H1 (cell line): ENCODE measurements at regions not wholly inside any gene's neighbourhood (a gene's known extent, or its start where the extent isn't known, plus 50 kb on each side); places are given as distances from the start of the nearest gene placed in this dataset.

Experiments used
- TEAD4 ChIP-seq: IDR thresholded peaks from 2 replicates; pipeline ENCODE4 v1.6.1; 2012; ENCODE audit warnings: low read depth, low read length, inconsistent platforms, mixed read lengths
- TF ChIP-seq, protein P1 (sequence below): fragments of 300-600 bp; sonication (generic); IDR thresholded peaks from 2 replicates; pipeline ENCODE4 v1.7.1; 2012; ENCODE audit warnings: low read length, moderate library complexity, mild to moderate bottlenecking, inconsistent platforms; ENCODE audit not compliant: insufficient replicate concordance

DNA sequence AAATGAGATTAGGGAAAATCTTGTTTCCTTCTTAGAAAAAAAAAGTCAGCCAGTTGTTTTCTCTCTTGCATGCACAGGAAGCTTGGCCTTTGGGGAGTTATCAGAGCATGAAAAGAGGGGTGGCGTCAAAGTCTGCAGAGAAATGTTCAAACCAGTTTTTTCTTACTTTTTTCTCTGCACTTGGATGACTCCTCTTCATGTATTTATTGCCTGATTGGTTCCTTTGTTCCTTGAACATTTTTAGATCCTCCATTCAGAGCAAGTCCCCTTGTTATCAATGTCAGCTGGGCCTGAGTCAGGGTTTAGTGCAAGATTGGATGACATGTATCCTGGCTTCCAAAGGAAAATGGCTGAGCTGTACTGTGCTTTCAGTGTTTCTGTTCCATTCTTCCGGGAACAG lies 392.6 kb upstream of the BRINP1 start (continued):
- TF ChIP-seq, protein P1, sequence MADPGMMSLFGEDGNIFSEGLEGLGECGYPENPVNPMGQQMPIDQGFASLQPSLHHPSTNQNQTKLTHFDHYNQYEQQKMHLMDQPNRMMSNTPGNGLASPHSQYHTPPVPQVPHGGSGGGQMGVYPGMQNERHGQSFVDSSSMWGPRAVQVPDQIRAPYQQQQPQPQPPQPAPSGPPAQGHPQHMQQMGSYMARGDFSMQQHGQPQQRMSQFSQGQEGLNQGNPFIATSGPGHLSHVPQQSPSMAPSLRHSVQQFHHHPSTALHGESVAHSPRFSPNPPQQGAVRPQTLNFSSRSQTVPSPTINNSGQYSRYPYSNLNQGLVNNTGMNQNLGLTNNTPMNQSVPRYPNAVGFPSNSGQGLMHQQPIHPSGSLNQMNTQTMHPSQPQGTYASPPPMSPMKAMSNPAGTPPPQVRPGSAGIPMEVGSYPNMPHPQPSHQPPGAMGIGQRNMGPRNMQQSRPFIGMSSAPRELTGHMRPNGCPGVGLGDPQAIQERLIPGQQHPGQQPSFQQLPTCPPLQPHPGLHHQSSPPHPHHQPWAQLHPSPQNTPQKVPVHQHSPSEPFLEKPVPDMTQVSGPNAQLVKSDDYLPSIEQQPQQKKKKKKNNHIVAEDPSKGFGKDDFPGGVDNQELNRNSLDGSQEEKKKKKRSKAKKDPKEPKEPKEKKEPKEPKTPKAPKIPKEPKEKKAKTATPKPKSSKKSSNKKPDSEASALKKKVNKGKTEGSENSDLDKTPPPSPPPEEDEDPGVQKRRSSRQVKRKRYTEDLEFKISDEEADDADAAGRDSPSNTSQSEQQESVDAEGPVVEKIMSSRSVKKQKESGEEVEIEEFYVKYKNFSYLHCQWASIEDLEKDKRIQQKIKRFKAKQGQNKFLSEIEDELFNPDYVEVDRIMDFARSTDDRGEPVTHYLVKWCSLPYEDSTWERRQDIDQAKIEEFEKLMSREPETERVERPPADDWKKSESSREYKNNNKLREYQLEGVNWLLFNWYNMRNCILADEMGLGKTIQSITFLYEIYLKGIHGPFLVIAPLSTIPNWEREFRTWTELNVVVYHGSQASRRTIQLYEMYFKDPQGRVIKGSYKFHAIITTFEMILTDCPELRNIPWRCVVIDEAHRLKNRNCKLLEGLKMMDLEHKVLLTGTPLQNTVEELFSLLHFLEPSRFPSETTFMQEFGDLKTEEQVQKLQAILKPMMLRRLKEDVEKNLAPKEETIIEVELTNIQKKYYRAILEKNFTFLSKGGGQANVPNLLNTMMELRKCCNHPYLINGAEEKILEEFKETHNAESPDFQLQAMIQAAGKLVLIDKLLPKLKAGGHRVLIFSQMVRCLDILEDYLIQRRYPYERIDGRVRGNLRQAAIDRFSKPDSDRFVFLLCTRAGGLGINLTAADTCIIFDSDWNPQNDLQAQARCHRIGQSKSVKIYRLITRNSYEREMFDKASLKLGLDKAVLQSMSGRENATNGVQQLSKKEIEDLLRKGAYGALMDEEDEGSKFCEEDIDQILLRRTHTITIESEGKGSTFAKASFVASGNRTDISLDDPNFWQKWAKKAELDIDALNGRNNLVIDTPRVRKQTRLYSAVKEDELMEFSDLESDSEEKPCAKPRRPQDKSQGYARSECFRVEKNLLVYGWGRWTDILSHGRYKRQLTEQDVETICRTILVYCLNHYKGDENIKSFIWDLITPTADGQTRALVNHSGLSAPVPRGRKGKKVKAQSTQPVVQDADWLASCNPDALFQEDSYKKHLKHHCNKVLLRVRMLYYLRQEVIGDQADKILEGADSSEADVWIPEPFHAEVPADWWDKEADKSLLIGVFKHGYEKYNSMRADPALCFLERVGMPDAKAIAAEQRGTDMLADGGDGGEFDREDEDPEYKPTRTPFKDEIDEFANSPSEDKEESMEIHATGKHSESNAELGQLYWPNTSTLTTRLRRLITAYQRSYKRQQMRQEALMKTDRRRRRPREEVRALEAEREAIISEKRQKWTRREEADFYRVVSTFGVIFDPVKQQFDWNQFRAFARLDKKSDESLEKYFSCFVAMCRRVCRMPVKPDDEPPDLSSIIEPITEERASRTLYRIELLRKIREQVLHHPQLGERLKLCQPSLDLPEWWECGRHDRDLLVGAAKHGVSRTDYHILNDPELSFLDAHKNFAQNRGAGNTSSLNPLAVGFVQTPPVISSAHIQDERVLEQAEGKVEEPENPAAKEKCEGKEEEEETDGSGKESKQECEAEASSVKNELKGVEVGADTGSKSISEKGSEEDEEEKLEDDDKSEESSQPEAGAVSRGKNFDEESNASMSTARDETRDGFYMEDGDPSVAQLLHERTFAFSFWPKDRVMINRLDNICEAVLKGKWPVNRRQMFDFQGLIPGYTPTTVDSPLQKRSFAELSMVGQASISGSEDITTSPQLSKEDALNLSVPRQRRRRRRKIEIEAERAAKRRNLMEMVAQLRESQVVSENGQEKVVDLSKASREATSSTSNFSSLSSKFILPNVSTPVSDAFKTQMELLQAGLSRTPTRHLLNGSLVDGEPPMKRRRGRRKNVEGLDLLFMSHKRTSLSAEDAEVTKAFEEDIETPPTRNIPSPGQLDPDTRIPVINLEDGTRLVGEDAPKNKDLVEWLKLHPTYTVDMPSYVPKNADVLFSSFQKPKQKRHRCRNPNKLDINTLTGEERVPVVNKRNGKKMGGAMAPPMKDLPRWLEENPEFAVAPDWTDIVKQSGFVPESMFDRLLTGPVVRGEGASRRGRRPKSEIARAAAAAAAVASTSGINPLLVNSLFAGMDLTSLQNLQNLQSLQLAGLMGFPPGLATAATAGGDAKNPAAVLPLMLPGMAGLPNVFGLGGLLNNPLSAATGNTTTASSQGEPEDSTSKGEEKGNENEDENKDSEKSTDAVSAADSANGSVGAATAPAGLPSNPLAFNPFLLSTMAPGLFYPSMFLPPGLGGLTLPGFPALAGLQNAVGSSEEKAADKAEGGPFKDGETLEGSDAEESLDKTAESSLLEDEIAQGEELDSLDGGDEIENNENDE, result no peak
- TF ChIP-seq TEAD4, result no peak
